HCT116 (cell line): ENCODE measurements at regions not wholly inside any gene's neighbourhood (a gene's known extent, or its start where the extent isn't known, plus 50 kb on each side); places are given as distances from the start of the nearest gene placed in this dataset.

Experiments used
- ATAC-seq: fragments of 200-7000 bp; cut with Tn5 transposase; 2 replicates; pipeline ENCODE4 v1.9.1; 2020; ENCODE audit warnings: mild to moderate bottlenecking, moderate library complexity
- BruUV-seq: library from RNA; stranded (reverse); fragments of 400-500 nt; replicated peaks from 2 replicates; lab custom pipeline; 2021; lab: Mats Ljungman, UMichigan
- CTCF ChIA-PET: fragments of 300-600 bp; sonication (Branson Sonifier 250); formaldehyde crosslinking; loops from one replicate; lab custom pipeline; 2021; ENCODE audit warnings: antibody characterized with exemption; lab: Charles Lee
- POLR2A ChIA-PET: fragments of 300-600, 350-600 bp; sonication (Branson Sonifier 250); formaldehyde crosslinking; loops from one replicate; lab custom pipeline; 2021; ENCODE audit warnings: antibody characterized with exemption; lab: Charles Lee
- RAD21 ChIA-PET, 2 experiments: fragments of 300-600 bp; sonication (Branson Sonifier 250); formaldehyde crosslinking; loops; one replicate each; lab custom pipeline; 2023; ENCODE audit warnings: low total read pairs in 2 of 2; ENCODE audit not compliant: uncharacterized antibody in 2 of 2, unreplicated experiment in 2 of 2, low non-redundant PET in 1 of 2; lab: Charles Lee
- DNase-seq: peaks from one replicate; pipeline ENCODE4 v3.0.0-alpha.2; 2010; ENCODE audit warnings: low read depth, low spot score
- H2AFZ ChIP-seq: fragments of 200-600 bp; shearing (Covaris generic), sonication (generic); 2 replicates; pipeline ENCODE4 v1.6.1; 2017; ENCODE audit warnings: low read depth, mixed run types, mixed read lengths, antibody characterized with exemption, low read length; ENCODE audit not compliant: poor library complexity, severe bottlenecking
- H3K27ac ChIP-seq: 2 replicates; pipeline ENCODE4 v1.5.1; 2012; ENCODE audit warnings: low read depth, low read length
- H3K27me3 ChIP-seq: fragments of 200-600 bp; sonication (generic); 2 replicates; pipeline ENCODE4 v1.6.1; 2016; ENCODE audit warnings: mixed run types, low read length, mixed read lengths; ENCODE audit not compliant: insufficient read depth
- H3K36me3 ChIP-seq, 2 experiments: fragments of 200-500 bp in 1 of 2; fragments of 200-600 bp in 1 of 2; sonication (Bioruptor generic) in 1 of 2; sonication (generic) in 1 of 2; 2 replicates each; pipeline versions ENCODE4 v1.5.1 to v1.6.1; 2014 to 2016; ENCODE audit warnings: low read length in 2 of 2, inconsistent platforms in 1 of 2, mixed read lengths in 1 of 2, mixed run types in 1 of 2; ENCODE audit not compliant: insufficient read depth in 2 of 2, control insufficient read depth in 1 of 2
- H3K4me1 ChIP-seq, 2 experiments: fragments of 200-600 bp in 1 of 2; sonication (generic) in 1 of 2; 2 replicates each; pipeline versions ENCODE4 v1.5.1 to v1.6.1; 2012 to 2017; ENCODE audit warnings: low read length in 2 of 2, inconsistent platforms in 1 of 2, mild to moderate bottlenecking in 1 of 2, mixed read lengths in 1 of 2, mixed run types in 1 of 2, moderate library complexity in 1 of 2; ENCODE audit not compliant: insufficient read depth in 2 of 2, control insufficient read depth in 1 of 2
- H3K4me2 ChIP-seq: fragments of 200-600 bp; sonication (generic); 2 replicates; pipeline ENCODE4 v1.6.1; 2017; ENCODE audit warnings: mixed run types, low read length, mixed read lengths
- H3K4me3 ChIP-seq, 2 experiments: fragments of 200-600 bp in 1 of 2; sonication (generic) in 1 of 2; replicated peaks in 1 of 2; 2 replicates each; pipeline ENCODE4 v1.5.1; 2011 to 2016; ENCODE audit warnings: low read length in 2 of 2, control low read depth in 1 of 2, low read depth in 1 of 2, mild to moderate bottlenecking in 1 of 2, mixed read lengths in 1 of 2, mixed run types in 1 of 2
- H3K79me2 ChIP-seq: fragments of 200-600 bp; sonication (generic); 2 replicates; pipeline ENCODE4 v1.6.1; 2017; ENCODE audit warnings: mild to moderate bottlenecking, mixed run types, low read length, moderate library complexity, mixed read lengths; ENCODE audit not compliant: insufficient read depth
- H3K9ac ChIP-seq: fragments of 200-600 bp; sonication (generic); 2 replicates; pipeline ENCODE4 v1.6.1; 2016; ENCODE audit warnings: low read length, mixed read lengths
- H3K9me2 ChIP-seq: fragments of 200-600 bp; sonication (generic), shearing (Covaris generic); 2 replicates; pipeline ENCODE4 v1.6.1; 2017; ENCODE audit warnings: mixed run types, mild to moderate bottlenecking, moderate library complexity; ENCODE audit not compliant: insufficient read depth
- H3K9me3 ChIP-seq, 2 experiments: fragments of 200-500 bp in 1 of 2; fragments of 200-600 bp in 1 of 2; sonication (Bioruptor generic) in 1 of 2; sonication (generic) in 1 of 2; 2 replicates each; pipeline ENCODE4 v1.6.1; 2014 to 2017; ENCODE audit warnings: low read length in 2 of 2, mixed read lengths in 2 of 2, inconsistent platforms in 1 of 2, low read depth in 1 of 2, mild to moderate bottlenecking in 1 of 2, mixed run types in 1 of 2, moderate library complexity in 1 of 2; ENCODE audit not compliant: control insufficient read depth in 1 of 2, insufficient read depth in 1 of 2
- H4K20me1 ChIP-seq: fragments of 200-600 bp; sonication (generic), shearing (Covaris generic); 2 replicates; pipeline ENCODE4 v1.6.1; 2017; ENCODE audit warnings: mixed run types, mild to moderate bottlenecking, moderate library complexity; ENCODE audit not compliant: insufficient read depth
- ATF3 ChIP-seq: IDR thresholded peaks from 2 replicates; pipeline ENCODE4 v1.6.1; 2012
- CTCF ChIP-seq, 3 experiments: fragments of 200-600 bp in 1 of 3; sonication (generic) in 1 of 3; IDR thresholded peaks in 2 of 3; conservative IDR thresholded peaks in 1 of 3; 2 replicates each; pipeline ENCODE4 v1.5.1; 2012 to 2017; ENCODE audit warnings: low read depth in 2 of 3, low read length in 2 of 3, antibody characterized with exemption in 1 of 3, borderline replicate concordance in 1 of 3, control low read depth in 1 of 3, mild to moderate bottlenecking in 1 of 3, mixed read lengths in 1 of 3, mixed run types in 1 of 3, moderate library complexity in 1 of 3; ENCODE audit not compliant: insufficient read depth in 1 of 3
- EGR1 ChIP-seq: IDR thresholded peaks from 2 replicates; pipeline ENCODE4 v1.6.1; 2012; ENCODE audit warnings: low read depth
- POLR2A ChIP-seq: IDR thresholded peaks from 2 replicates; pipeline ENCODE4 v1.7.0; 2011; ENCODE audit warnings: borderline replicate concordance; ENCODE audit not compliant: insufficient read depth, insufficient read length; ENCODE audit errors: extremely low read depth
- REST ChIP-seq: IDR thresholded peaks from 2 replicates; pipeline ENCODE4 v1.6.1; 2012; ENCODE audit warnings: low read depth
- SIN3A ChIP-seq: IDR thresholded peaks from 2 replicates; pipeline ENCODE4 v1.6.1; 2012; ENCODE audit warnings: low read depth
- SP1 ChIP-seq: IDR thresholded peaks from 2 replicates; pipeline ENCODE4 v1.6.1; 2012; ENCODE audit warnings: low read depth
- SRF ChIP-seq: IDR thresholded peaks from 2 replicates; pipeline ENCODE4 v1.6.1; 2012; ENCODE audit warnings: low read depth
- TCF7L2 ChIP-seq: IDR thresholded peaks from 2 replicates; pipeline ENCODE4 v1.7.0; 2011; ENCODE audit warnings: borderline replicate concordance, inconsistent platforms; ENCODE audit not compliant: insufficient read depth, insufficient read length; ENCODE audit errors: extremely low read depth
- ZNF274 ChIP-seq: fragments of 200-500 bp; sonication (Bioruptor generic); IDR thresholded peaks from 2 replicates; pipeline ENCODE4 v1.6.1; 2014; ENCODE audit warnings: mild to moderate bottlenecking, low read depth, low read length, inconsistent platforms
- intact Hi-C: fragments of 100-400 bp; cut with micrococcal nuclease; formaldehyde crosslinking; loops from 2 replicates; pipeline ENCODE4 v1.10.0; 2022

GRCh38 chr7:148535217-148535616 is 55.3 kb upstream of the C7orf33 start:
- Histone ChIP-seq H3K4me2 (no peak overlapping the region), H3K27ac (no peak overlapping the region), H3K4me1 (peaks cover 0 to 7% of the 10 kb centered on the region in 2 experiments; a peak in 2 of 4 replicates), H3K9ac (no peak overlapping the region), H3K4me3 (no peak overlapping the region), H3K36me3 (no peaks in the 10 kb centered on the region)
- ChIA-PET CTCF (no interaction called here), RAD21 (no interaction called here), POLR2A (no interaction called here)
- no TSS peak for BruUV-seq
- intact Hi-C loops: no loop called here
- DNase-seq: no peak
- TF ChIP-seq POLR2A (no peak), TCF7L2 (no peak)
- TF ChIP-seq, all 23 proteins: peak for 0
- Histone ChIP-seq H3K9me2 (no peaks in the 10 kb centered on the region), H3K27me3 (no peaks in the 10 kb centered on the region), H3K79me2 (no peaks in the 10 kb centered on the region), H4K20me1 (no peaks in the 10 kb centered on the region), H2AFZ (no peak overlapping the region), H3K9me3 (no peaks in the 10 kb centered on the region)
- no peak for ATAC-seq

- Histone ChIP-seq H3K27me3 (no peaks in the 10 kb centered on the region), H3K27ac (no peak overlapping the region), H3K4me2 (no peak overlapping the region), H3K79me2 (no peaks in the 10 kb centered on the region), H3K9ac (no peak overlapping the region), H3K9me2 (no peaks in the 10 kb centered on the region), H3K4me1 (peaks cover 0 to 12% of the 10 kb centered on the region in 2 experiments; a peak in 2 of 4 replicates), H4K20me1 (no peaks in the 10 kb centered on the region), H2AFZ (no peak overlapping the region), H3K9me3 (no peaks in the 10 kb centered on the region), H3K4me3 (no peak overlapping the region), H3K36me3 (no peaks in the 10 kb centered on the region)
- DNase-seq (no peak), ATAC-seq (no peak)
- BruUV-seq: no TSS peak
- RAD21 ChIA-PET: no interaction called here
- TF ChIP-seq SRF: no peak
- no peak for TF ChIP-seq SP1
- no peak for TF ChIP-seq ZNF274
- TF ChIP-seq EGR1: no peak
- no peak for TF ChIP-seq ATF3
- no peak for TF ChIP-seq SIN3A
- TF ChIP-seq CTCF (IDR thresholded peaks at IDR 0.05 in 2 of 3, conservative IDR thresholded peaks at IDR 0.05 in 1 of 3; ENCODE audit: borderline replicate concordance in 1 of 3, insufficient read depth in 1 of 3, low read depth in 2 of 3, low read length in 2 of 3): no peak
- no peak for TF ChIP-seq REST
- POLR2A ChIA-PET: no interaction called here
- CTCF ChIA-PET: no interaction called here
- intact Hi-C loops: no loop called here
These were observed 53.1 kb upstream of the C7orf33 start for GRCh38 chr7:148537435-148537834.
